ENCODE measurements at regions not wholly inside any gene's neighbourhood (a gene's known extent, or its start where the extent isn't known, plus 50 kb on each side); places are given as distances from the start of the nearest gene placed in this dataset.

- TF ChIP-seq EZH2 (IDR thresholded peaks at IDR 0.05; ENCODE audit: insufficient read depth, poor library complexity, severe bottlenecking): no peak
- TF ChIP-seq EZH2phosphoT487 (IDR thresholded peaks at IDR 0.05; ENCODE audit: insufficient read depth, low read depth): no peak
These were observed 205.3 kb upstream of the KLF6 start for GRCh38 chr10:3990307-3990706.
